Chondrocyte (in vitro differentiated cells): ENCODE measurements at regions not wholly inside any gene's neighbourhood (a gene's known extent, or its start where the extent isn't known, plus 50 kb on each side); places are given as distances from the start of the nearest gene placed in this dataset.

Experiments used
- DNase-seq: peaks from one replicate; pipeline ENCODE4 v3.0.0; 2021; ENCODE audit warnings: mixed read lengths, low spot score
- H3K27ac Mint-ChIP-seq: one replicate; pipeline ENCODE4 v1.8.0; 2021; ENCODE audit warnings: mild to moderate bottlenecking, moderate library complexity, mixed read lengths; ENCODE audit not compliant: unreplicated experiment
- H3K27me3 Mint-ChIP-seq: 2 replicates; pipeline ENCODE4 v1.8.0; 2021; ENCODE audit warnings: low read depth, mixed read lengths
- H3K36me3 Mint-ChIP-seq: 2 replicates; pipeline ENCODE4 v1.8.0; 2021; ENCODE audit warnings: low read depth, mixed read lengths
- H3K4me1 Mint-ChIP-seq: 2 replicates; pipeline ENCODE4 v1.8.0; 2021; ENCODE audit warnings: low read depth, mild to moderate bottlenecking, mixed read lengths
- H3K4me3 Mint-ChIP-seq: one replicate; pipeline ENCODE4 v1.8.0; 2021; ENCODE audit warnings: mild to moderate bottlenecking, moderate library complexity, mixed read lengths; ENCODE audit not compliant: unreplicated experiment
- H3K9me3 Mint-ChIP-seq: 2 replicates; pipeline ENCODE4 v1.8.0; 2021; ENCODE audit warnings: low read depth, mixed read lengths
- CTCF ChIP-seq: fragments of 200-600 bp; sonication (generic); IDR thresholded peaks from 2 replicates; pipeline ENCODE4 v1.5.0; 2021; ENCODE audit warnings: antibody characterized with exemption, mild to moderate bottlenecking, moderate library complexity

- TF ChIP-seq CTCF = no peak
- peaks cover 3% of the 10 kb centered on the region for H3K36me3 Mint-ChIP-seq
- H3K9me3 Mint-ChIP-seq = peaks cover 7% of the 10 kb centered on the region
- no peak overlapping the region for H3K27ac Mint-ChIP-seq
- no peak for DNase-seq
- peaks cover 4% of the 10 kb centered on the region for H3K4me1 Mint-ChIP-seq
- H3K4me3 Mint-ChIP-seq = no peak overlapping the region
- no peaks in the 10 kb centered on the region for H3K27me3 Mint-ChIP-seq
These were observed 70.7 kb upstream of the TAPT1 start for GRCh38 chr4:16297003-16297402.

GRCh38 chr4:16294455-16294854, 68.2 kb upstream of the TAPT1 start:
- TF ChIP-seq CTCF = no peak
- no peak overlapping the region for H3K4me3 Mint-ChIP-seq
- DNase-seq = no peak
- H3K27ac Mint-ChIP-seq = no peak overlapping the region
- H3K27me3 Mint-ChIP-seq = no peaks in the 10 kb centered on the region
- H3K36me3 Mint-ChIP-seq = peaks cover 3% of the 10 kb centered on the region
- peaks cover 10% of the 10 kb centered on the region for H3K4me1 Mint-ChIP-seq
- peaks cover 7% of the 10 kb centered on the region for H3K9me3 Mint-ChIP-seq

- H3K9me3 Mint-ChIP-seq = peaks cover 7% of the 10 kb centered on the region
- no peaks in the 10 kb centered on the region for H3K27me3 Mint-ChIP-seq
- DNase-seq = no peak
- H3K4me3 Mint-ChIP-seq = no peak overlapping the region
- peaks cover 3% of the 10 kb centered on the region for H3K36me3 Mint-ChIP-seq
- TF ChIP-seq CTCF = no peak
- no peak overlapping the region for H3K27ac Mint-ChIP-seq
- H3K4me1 Mint-ChIP-seq = peaks cover 10% of the 10 kb centered on the region
These were observed 67.1 kb upstream of the TAPT1 start for GRCh38 chr4:16293210-16293838.

- Mint-ChIP-seq H3K27ac (no peak overlapping the region), H3K9me3 (peaks cover 6% of the 10 kb centered on the region), H3K4me1 (peaks cover 10% of the 10 kb centered on the region), H3K36me3 (peaks cover 3% of the 10 kb centered on the region), H3K27me3 (no peaks in the 10 kb centered on the region), H3K4me3 (no peak overlapping the region)
- no peak for TF ChIP-seq CTCF
- DNase-seq = no peak
These were observed 66.3 kb upstream of the TAPT1 start for GRCh38 chr4:16292585-16292984.

- no peak for TF ChIP-seq CTCF
- no peak for DNase-seq
- no peak overlapping the region for H3K4me3 Mint-ChIP-seq
- peaks cover 5% of the 10 kb centered on the region for H3K4me1 Mint-ChIP-seq
- H3K27me3 Mint-ChIP-seq = no peaks in the 10 kb centered on the region
- H3K36me3 Mint-ChIP-seq = no peaks in the 10 kb centered on the region
- no peak overlapping the region for H3K27ac Mint-ChIP-seq
- no peaks in the 10 kb centered on the region for H3K9me3 Mint-ChIP-seq
These were observed 64.6 kb upstream of the TAPT1 start for GRCh38 chr4:16290681-16291420.
